Erythroblast (primary cell): ENCODE measurements at regions not wholly inside any gene's neighbourhood (a gene's known extent, or its start where the extent isn't known, plus 50 kb on each side); places are given as distances from the start of the nearest gene placed in this dataset.

Source experiments
- DNase-seq, 2 experiments: peaks; one replicate each; lab custom pipeline; 2025; lab: John Stamatoyannopoulos, UW
- GATA1 ChIP-seq: IDR thresholded peaks from 2 replicates; pipeline ENCODE4 v1.6.1; 2011; ENCODE audit warnings: low read depth, mild to moderate bottlenecking, control low read depth, low read length, moderate library complexity
- POLR2A ChIP-seq: IDR thresholded peaks from 2 replicates; pipeline ENCODE4 v1.6.1; 2011; ENCODE audit warnings: mild to moderate bottlenecking, low read length

DNA sequence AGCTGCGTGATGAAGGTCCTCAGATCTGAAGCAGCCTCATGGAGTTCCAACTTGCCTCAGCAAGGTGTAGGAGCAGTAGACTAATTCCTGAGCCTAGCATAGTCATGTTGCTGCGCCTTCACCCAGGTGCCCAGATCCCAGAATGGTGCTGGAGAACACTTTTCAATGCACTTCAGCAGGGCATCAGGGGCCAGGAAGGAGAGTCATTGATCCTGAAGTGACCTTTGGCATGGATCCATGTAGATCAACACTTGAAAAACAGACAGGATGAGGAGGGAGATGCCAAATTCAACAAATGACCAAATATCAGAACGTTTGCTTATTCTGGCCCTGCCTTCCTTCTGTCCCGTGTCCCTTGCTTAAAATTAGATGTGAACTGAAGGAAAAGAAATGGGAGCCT, 91.9 kb downstream of the LEPR start:
- no peak for DNase-seq
- no peak for TF ChIP-seq GATA1

GRCh38 chr1:65512967-65513780, 92.7 kb downstream of the LEPR start:
- TF ChIP-seq GATA1 (no peak), POLR2A (no peak)
- DNase-seq, result no peak

- no peak for TF ChIP-seq POLR2A
- TF ChIP-seq GATA1, result no peak
Observed at GRCh38 chr1:65514041-65514440, 93.6 kb downstream of the LEPR start.

DNA sequence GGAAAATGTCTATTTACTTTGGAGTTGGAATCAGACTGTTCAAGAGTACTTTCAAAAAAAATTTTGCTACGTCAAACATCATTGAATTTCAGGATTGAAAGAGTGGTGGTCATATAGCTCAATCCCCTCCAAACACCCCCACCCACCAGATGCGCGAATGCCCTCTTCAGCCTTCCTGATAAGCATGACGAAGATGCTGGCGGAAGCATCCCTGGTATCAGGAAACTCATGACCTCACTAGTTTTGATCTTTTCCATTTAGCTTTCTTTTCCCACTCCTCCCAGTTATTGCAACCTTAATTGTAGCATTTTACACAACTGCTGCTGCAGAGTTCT, 104.4 kb downstream of the LEPR start:
- peak in 1 of 2 experiments; percentile 69 for DNase-seq
- TF ChIP-seq GATA1 (no peak), POLR2A (no peak)

More at GRCh38 chr1:65514041-65514440, 93.6 kb downstream of the LEPR start:
- no peak for DNase-seq

DNA sequence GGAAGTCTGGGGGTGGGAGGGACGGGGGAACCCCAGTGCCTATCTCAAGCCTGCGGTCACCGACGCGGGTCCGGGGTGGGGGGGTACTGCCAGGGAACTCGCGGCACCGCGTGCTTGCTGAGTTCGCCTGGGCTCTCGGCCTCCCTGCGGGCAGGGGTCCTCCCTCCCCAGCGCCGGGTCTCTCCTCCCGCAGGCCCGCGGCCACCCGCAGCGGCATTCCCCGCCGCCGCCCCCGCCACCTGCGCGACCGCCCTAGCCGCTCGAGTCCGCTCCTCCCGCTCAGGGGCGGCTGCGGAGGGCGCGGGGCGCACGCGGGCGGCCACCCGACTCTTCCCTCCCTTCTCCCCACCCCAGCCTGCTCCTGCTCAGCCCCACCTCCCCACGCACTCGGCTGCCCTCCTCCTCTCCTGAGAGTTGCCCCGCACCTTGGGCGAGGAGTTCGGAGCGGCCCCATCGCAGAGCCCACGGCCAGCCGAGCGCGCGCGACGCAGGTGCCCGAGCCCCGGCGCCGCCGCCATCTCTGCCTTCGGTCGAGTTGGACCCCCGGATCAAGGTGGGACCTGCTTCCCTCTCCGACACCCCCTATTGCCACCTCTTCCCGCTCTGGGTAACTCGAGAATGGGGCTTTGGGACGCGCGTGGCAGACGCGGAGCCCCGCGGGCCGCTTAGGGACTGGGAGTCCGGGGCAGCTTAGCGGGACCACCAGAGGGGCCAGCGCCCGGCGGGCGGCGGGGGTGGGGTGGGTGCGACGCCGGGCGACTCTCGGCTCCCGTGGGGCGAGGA, 105.0 kb downstream of the LEPR start:
- TF ChIP-seq GATA1 (no peak), POLR2A (peak; percentile 40)

DNA sequence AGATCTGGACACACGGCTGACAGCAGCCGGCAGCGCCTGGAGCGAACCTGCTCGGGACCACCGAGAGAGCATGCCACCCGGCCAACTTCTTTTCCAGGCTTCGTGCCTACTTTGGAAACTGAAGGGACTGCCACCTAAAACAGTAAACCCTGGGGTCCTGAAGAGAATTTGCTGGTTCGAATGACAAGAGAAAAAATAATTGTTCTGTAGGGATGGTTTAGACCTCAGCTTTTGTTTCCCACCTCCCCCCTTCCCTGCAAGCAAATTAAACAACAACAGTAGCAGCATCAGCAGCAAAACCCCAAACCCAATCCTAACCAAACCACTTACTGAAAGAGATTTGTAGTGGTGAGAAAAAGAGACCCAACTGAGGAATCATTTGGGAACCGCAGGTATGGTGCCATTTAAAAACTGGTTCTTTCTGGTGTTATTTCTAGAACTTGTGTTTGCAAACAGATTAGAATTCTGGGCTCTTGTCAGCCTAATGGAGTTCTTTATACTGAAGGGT, 105.6 kb downstream of the LEPR start:
- peak; percentile 42 to 55 for DNase-seq
- TF ChIP-seq POLR2A (no peak), GATA1 (no peak)

More for the DNA sequence above, 105.0 kb downstream of the LEPR start:
- DNase-seq, result peak; percentile 76

DNA sequence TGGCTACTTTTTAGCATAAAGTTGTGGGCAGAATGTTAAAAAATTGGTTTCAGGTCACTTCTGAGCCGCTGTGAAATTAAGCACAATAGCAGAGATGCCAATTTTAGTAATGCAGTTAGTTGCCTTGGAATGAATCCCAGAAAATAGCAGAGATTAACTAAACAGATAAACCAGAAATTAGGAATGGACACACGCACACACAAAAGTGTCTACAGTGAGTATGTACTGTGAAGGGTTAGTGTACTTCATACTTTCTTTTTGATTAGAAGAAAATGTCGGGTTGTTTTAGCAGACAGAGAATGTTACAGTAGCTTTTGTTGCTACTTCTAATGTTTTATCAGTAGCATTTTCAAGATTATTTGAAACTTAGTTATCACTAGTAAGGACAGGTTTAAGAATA, 106.7 kb downstream of the LEPR start:
- peak; percentile 48 to 55 for DNase-seq

DNA sequence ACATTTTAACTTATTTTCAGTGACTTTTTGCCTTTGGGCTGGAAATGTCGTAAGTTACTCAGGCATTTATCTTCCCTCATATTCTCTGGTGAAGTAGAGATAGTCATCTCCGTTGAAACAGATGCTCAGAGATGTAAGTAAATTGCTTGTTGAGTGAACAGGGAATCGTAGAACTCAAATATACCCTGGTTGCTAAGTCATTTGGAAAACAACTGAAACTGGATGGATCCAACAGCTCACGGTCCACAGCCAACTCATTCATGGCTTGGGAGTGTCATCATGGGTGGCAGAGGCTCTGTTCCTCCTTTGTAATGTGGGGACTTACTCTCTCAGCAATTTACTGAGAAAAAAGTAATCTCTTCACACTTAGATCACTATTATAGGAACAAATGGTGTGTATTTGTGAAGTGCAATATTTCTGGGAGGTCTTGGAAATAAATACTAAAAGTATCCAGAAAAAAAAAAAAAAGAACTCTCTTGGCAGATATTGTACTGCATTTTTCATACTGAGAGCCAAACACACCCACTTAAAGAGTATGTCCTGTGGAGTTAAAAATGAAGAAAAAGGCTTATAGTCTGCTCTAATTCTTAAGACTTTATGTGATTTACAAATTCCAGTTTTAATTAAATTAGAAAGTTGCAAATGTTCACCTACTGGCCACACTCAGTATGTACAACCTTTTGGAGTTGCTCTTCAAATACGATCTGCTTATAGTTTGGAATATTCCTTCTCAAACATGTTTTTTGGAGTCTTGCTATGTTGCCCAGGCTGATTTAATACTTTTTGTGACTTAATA, 107.4 kb downstream of the LEPR start:
- TF ChIP-seq POLR2A (peak; percentile 42), GATA1 (no peak)
- peak; percentile 55 to 63 for DNase-seq

More for the DNA sequence above, 106.7 kb downstream of the LEPR start:
- TF ChIP-seq GATA1 (no peak), POLR2A (peak; percentile 21)

- no peak for TF ChIP-seq POLR2A
- TF ChIP-seq GATA1, result no peak
- DNase-seq, result no peak
Observed at GRCh38 chr1:65531972-65532570, 111.6 kb downstream of the LEPR start.

DNA sequence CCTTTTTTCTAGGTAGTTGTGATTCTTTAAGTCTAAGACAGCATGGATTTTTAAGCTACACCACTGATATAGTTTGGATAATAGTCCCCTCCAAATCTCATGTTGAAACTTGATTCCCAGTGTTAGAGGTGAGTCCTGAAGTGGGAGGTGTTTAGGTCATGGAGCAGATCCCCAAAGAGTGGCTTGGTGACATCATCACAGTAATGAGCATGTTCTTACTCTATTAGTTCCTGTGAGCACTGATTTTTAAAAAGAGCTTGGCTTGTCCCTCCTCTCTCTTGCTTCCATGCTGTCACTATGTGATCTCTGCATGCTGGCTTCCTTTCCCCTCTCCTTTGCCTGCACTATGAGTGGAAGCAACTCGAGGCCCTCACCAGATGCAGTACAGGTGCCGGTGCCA, 115.5 kb downstream of the LEPR start:
- DNase-seq, result peak in 1 of 2 experiments; percentile 13
- TF ChIP-seq GATA1 (no peak), POLR2A (no peak)

GRCh38 chr1:65538086-65538485, 117.6 kb downstream of the LEPR start:
- TF ChIP-seq POLR2A (no peak), GATA1 (no peak)
- DNase-seq, result peak; percentile 40 to 59

- no peak for TF ChIP-seq POLR2A
- no peak for TF ChIP-seq GATA1
- DNase-seq, result peak; percentile 44 to 74
Observed at GRCh38 chr1:65538664-65539063, 118.2 kb downstream of the LEPR start.

- TF ChIP-seq GATA1, result no peak
- TF ChIP-seq POLR2A, result peak; percentile 18
- DNase-seq, result peak; percentile 40 to 62
Observed at GRCh38 chr1:65539266-65540131, 119.0 kb downstream of the LEPR start.
